ENCODE measurements at regions not wholly inside any gene's neighbourhood (a gene's known extent, or its start where the extent isn't known, plus 50 kb on each side); places are given as distances from the start of the nearest gene placed in this dataset.
A peak's percentile ranks its signal among the peaks of the same experiment; 100 is the strongest.
"Not testable (repeated sequence)": the region's sequence is repeated elsewhere in the genome, so short reads cannot be mapped to it uniquely, and the experiment has no call there.

DNA sequence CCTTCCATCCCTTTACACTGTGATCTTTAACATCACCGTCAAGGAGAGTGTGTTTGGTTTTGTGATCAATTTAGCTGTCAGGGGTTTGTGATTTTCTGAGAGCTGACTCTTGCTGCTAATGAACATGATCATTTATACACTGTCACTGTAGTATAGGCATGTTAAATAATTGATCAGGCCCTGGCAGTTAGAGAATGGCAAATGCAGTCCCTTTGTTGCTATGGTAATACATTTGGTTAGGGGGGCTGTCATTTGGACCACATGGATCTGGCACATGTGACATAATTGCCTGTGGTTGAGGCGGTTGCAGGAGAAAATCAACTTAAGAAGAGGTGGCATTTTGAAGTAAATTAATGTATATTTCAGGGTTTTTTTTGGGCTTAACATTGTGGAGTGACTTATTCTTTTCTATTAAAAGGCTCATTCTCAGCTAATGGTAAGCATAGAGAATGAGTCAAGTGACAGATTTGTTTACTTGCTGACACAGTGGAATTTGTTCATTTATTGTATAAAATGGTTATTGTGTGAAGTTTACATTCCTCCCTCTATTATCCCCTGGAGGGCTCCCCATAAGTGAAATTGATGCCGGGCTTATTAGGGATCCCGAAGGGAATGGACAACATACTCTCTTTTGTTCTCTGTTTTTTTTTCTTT lies 114.0 kb downstream of the FHIP1A start:
- DNase-seq: no peak

DNA sequence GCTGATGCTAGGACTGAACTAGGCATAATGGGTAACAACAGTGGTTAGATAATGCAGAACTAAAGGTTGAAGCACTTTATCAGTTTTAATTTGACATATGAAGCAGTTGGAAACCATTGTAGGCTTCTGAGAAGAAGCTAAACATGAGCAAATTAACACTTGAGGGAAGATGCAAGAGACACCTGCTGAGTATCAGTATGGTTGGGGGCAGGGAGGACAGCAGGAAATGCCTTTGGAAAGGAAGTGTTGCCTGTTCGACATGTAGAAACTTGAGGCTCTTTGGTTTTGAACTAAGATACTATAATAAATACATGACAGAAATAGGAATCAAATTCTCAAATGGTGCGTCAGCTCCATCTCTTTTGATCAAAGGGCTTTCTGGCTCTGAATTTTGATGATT lies 115.6 kb downstream of the FHIP1A start:
- DNase-seq: no peak

DNA sequence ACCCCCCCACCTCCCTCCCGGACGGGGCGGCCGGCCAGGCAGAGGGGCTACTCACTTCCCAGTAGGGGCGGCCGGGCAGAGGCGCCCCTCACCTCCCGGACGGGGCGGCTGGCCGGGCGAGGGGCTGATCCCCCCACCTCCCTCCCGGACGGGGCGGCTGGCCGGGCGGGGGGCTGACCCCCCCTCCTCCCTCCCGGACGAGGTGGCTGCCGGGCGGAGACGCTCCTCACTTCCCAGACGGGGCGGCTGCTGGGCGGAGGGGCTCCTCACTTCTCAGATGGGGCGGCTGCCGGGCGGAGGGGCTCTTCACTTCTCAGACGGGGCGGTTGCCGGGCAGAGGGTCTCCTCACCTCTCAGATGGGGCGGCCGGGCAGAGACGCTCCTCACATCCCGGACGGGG lies 117.5 kb downstream of the FHIP1A start:
- not testable (repeated sequence) for DNase-seq

DNA sequence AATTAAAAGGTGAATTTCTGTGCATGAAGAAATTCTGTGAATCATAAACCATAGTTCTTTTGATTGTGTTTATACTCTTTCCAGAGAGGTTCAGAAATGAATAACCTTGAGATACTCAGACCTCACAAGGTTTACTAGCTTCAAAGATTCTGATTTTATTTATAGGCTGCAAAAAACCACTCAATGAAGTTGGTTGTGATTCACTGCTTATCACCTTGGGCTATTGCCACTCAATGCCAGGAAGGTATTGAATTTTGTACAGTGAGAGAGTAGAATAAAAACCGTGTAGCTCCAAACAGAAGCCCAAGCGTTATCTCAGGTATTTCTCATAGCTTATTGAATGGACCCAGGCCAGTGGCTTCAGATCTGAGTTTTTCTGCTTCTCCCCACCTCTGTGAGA lies 118.7 kb downstream of the FHIP1A start:
- DNase-seq: no peak

DNA sequence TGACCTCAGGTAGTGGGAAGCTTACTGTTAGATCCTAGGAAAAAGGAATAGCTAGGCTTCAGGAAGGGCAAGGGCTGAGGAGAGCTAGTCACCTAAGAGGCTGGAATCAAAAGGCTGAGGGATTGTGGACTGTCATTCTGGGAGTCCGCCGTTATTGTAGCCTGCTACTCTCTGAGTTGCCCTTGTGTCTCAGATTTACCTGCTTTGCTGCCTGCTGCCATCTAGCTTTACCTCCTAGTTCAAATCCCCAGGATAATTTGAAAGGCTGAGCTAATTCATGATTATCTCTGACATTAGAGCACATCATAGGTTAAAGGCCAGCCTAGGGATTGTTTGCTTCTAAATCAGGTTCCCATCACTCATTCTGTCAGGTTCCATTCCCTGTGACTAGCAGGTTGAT lies 120.2 kb downstream of the FHIP1A start:
- DNase-seq: no peak

DNA sequence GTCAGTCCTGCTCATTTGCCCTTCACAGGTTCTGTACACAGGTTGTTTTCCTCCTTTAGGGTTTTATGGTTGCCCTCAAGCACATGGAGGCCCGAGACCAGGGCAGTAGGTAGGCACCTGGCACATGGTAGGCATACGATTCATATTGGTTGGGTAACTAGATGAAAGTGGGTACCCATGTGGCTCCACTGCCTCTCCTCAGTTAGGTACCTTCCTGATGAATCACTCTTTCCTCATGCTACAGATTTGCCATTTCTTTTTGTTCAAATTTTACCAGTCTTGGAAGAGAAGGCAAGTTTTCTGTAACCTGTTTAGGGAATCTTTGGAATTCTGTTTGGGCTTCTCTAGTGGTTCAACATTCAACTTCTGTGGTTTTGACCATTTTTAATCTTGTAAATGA lies 121.3 kb downstream of the FHIP1A start:
- no peak for DNase-seq

DNA sequence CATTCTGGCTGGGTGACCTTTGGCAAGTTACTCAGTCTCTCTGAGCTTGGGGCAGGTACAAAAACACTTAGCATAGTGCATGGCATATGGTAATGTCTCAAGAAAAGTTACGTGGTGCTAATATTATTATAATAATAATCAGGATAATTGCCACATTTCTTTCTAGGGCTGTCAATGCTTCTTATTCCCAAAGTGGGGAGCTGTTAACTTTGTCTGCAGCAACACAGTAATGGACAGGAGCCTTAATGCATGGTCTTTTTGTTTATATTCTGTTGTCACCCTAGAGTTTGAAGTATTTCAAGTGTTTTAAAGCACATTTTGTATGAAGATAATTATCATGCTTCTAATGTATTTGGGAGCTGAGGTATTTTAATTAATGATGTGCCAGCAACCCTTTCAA lies 121.8 kb downstream of the FHIP1A start:
- DNase-seq: no peak

DNA sequence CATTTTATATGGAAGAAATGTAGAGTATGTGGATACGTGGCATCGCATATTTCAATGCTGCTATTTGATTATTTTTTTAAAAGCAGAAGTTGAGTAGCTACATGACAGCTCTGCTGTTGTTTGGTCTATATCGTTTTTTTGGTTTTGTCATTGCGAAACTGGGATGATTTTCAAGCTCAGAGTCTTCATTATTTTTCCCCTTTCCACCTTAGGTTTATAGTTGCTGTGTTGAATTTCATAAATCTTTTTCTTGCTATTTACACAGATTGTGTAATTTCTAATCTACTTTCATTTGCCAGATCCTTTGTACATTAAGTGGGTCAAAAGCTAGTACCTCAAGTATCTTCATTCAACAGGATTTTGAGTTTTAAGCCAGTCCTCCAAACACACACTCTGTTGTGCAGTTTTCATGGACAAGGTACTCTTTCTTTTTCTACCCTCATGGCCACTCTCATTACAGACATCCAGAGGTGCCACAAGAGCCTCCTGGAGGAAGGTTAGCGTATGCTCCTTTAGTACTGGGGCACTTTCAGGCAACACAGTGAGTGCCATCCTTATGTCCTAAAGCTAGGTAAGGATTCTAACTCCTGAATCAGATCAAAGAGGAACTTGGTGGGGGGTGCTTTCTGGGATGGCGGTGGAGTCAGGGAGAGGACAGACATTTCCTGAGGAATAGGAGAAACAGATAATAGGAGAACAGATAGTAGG lies 123.2 kb downstream of the FHIP1A start:
- DNase-seq: no peak

DNA sequence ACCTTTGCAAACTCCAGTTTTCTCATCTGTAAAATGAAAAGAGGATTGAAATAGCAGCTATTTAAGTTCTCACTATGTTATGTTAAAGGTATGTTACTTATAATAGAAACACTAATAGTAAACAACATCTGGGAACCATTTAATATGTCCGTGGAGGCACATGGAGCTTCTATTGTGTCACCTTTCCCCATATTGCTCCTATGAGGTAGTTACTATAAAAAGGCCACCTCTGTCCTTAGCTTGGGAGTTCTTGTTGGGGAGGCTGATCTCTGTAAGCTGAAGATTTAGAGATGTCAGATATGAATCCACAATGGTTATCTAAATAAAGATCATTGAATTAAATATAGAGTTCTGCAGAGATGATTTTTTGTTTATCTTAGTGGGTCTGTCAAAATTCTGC lies 125.2 kb downstream of the FHIP1A start:
- DNase-seq: no peak

DNA sequence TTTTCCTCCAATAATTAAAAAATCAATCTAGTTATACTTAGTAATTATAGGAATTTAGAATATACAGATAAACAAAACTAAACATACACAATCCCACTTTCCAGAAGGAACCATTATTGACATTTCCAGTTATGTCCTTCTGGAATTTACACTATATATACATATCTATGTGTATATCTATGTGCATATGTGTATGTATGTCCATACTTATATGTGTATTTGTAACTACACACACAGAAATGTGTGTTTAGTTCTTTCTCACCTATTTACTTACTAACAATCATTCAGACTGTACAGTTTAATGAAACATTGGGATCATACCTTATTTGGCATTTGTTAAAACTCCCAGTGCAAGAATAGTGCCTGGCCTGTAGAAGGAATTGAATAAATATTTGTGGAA lies 126.4 kb downstream of the FHIP1A start:
- DNase-seq: no peak

DNA sequence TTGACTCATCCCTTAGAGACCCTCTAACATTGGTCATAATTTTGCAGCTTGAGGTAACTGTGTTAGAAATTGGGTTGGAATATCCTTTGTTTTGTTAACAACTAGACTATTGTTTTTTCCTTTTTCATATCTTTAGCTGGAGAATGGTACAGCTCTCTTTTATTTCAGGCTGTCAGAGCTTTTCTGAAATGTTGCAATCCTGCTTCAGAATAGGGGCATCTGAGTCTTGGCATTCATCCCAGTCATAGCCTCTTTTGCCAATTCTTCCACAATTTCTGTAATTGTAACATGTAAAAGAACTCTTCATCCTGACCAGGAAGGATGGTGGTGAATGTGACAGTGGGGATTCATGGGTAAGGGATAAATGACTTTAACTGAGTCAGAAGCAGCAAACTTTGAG lies 128.7 kb downstream of the FHIP1A start:
- DNase-seq: no peak

DNA sequence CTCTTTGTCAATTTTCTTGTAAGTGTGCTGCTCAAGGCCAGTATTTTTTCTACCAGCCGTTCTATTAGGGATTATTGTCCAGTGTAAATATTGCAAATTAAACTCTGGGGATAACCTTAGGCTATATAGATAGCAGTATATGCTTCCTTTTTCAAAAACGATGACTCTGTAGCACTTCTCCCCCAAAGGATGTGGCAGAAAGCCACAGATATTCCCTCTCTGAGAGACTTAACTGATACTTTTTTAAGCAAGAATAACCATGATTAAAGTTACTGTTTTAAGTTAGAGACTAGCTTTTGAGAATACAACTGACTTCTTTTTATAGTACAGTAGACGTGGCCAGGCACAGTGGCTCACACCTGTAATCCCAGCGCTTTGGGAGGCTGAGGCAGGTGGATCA lies 130.0 kb downstream of the FHIP1A start:
- no peak for DNase-seq

DNA sequence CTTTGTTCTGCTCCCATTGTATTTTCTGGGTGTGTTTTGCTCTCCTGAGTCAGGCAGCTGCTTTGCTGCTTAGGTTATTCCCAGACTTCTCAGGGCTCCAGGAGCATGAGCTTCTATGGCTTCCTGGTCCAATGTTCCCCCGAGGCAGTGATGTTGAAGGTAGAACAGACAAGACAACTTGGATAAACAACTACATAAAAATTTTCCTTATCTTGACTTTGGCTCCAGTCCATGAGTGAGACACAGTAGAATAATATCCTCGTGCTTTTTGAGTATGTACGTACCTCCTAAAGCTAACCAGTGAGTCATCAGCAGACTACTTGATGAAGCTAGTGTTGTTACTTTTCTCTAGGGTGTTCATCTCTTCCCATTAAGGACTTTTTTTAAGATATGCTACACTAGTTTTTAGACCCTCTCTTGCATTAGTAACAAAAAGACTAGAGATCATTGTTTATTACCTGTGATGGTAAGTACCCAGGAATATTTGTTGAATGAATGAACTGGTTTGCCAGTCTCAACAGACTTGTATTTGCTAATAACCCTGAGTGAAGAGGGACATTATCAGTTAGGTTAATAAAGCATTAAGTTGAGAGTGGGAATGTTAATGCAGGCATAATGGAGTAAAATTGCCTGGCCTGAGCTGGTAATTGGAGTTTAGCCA lies 131.9 kb downstream of the FHIP1A start:
- no peak for DNase-seq

DNA sequence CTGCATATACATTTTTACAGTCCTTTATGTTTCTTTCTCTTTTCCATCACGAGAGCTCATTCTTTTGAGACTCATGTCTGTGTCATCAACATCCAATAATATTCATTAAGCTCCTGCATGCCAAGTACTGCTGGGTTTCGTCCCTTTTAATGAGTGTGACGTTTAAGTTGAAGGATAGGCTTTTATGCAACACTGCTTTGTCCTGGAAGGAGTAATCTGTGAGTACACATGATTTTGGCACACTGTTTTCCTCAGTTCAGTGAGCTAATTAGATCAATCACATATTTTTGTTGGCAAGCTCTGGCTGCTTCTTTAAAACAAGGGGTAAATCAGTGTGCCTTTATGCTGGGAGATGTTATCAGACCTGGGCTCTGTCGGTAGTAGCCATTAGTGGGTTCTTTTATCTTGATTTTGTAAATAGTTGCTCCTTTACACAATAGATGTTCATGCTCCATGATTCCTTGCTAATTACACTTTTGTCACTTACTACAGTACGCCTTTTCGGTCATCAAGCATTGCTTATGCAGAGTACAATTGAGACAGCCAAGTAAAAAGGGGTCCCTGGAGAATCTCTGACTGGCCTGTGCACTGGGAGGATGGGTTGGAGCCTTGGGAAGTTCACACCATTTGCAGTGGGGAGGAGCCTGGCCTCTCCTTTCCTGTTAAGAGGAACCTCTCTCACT lies 132.6 kb downstream of the FHIP1A start:
- no peak for DNase-seq

DNA sequence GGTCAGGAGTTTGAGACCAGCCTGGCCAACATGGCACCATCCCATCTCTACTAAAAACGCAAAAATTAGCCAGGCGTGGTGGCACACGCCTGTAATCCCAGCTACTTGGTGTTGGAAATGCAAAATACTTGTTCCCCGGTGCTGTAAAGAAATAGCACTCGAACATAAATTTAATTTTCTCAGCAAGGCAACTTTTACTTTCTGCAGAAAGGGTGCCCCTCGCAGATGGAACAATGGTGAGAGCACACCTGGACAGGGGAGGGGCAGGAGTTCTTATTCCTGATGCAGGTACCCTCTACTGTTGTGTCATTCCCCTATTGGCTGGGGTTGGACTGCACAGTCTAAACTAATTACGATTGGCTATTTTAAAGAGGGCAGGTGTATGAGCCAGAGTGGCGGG lies 139.7 kb downstream of the FHIP1A start:
- no peak for DNase-seq

DNA sequence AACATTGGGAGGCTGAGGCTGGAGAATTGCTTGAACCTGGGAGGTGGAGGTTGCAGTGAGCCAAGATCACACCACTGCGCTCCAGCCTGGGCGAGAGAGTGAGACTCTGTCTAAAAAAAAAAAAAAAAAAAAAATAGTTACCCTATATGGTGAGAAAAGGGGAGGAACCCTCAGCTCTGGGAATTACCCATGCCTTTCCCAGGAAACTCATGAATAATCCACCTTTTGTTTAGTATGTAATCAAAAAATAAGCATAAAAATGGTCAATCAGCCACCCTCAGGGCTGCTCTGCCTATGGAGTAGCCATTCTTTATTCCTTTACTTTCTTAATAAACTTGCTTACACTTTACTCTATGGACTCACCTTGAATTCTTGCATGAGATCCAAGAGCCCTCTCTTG lies 140.4 kb downstream of the FHIP1A start:
- DNase-seq: not testable (repeated sequence)

DNA sequence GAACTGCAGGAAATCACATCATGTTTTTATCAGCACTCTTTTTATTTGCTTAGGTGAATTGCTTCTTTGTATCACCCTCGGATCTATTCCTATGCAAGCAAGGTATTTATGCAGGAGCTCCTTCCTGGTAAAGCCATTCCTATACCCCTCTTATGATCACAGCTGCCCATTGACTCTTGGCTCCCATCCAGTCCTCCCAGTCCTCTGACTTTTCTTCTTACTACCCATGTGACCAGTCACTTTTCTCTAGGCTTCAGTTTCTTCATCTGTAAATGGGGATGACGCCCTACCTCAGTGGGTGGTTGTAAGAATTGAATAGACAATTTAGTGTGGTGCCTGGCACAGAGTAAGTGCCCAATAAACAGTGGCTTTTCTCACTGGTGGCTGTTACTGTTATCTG lies 144.9 kb downstream of the FHIP1A start:
- no peak for DNase-seq

DNA sequence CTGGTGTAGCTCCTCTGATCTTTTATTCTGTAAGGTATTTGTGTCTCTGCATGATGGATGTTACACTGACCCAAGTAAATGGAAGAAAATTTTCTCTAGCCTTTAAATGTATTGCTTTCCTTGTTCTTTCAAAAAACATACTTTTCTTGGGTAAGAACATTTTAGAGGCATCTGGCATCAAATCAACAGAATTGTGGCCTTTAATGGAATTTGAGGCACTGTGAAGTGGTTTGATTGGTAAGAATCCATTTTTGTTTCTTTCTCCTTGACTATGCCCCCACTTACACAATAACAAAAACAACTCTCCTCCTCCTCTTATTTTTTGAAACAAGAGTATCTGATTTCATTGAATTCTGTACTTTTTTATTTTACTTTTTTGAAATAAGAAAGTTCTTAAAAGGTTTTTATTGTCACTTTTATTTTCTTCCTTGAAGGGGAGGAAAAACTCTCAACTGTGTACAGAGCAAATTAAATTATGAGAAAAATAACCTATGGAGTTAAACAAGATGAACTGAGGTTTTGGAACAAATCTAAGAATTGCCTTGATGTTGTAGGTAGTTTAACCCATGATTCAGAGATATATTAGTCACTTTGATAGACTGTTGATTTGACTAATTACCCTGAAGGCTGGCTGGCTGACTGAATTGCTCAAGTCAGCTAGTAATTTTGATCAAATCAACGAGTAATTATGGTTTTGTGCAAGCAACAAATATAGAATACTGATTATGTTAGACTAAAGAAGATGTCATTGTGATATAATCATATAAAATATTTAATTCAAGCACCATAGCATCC lies 146.4 kb downstream of the FHIP1A start:
- no peak for DNase-seq

DNA sequence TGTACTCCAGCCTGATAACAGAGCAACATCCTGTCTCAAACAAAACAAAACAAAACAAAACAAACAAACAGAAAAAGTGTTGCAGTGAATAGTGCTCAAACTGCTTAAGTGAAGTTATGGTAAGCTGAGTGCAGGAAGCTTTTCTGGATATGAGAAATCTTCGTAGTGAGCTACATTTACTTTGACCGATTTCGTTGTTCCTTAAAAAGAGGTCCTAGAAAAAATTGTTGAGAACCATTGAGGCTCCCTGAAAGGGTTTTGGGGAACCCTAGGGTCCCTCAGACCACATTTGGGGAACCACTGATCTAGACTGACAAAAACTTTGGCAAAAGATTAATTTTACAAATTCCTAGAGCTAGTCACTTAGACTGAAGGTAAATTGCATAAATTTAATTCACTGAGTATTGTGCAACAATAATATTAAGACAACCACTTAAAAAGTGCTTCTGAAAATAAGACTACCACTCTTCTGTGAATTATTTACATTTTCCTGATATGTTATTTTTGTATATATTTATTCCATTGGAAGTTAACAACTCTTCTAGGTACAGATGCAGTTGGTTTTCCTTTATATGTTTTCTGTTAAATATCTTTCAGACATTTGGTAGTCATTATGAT lies 149.6 kb downstream of the FHIP1A start:
- no peak for DNase-seq

DNA sequence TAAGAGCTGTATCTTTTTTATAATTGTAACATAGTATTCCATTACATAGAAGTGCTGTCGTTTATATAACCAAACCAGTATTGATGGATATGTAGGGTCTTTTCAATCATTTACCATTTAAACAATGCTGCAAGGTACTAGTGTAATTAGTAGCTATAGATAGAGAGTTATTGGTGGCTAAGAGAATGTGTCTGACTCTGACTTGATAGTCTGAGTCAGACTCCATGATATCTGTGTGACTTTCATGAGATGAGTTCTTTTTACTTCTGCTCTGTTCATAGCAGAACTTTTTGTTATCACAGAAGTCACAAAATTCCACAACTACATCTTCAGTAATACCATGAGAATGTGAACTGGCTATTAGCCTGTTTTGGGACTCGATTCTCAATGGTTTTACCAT lies 150.6 kb downstream of the FHIP1A start:
- no peak for DNase-seq

DNA sequence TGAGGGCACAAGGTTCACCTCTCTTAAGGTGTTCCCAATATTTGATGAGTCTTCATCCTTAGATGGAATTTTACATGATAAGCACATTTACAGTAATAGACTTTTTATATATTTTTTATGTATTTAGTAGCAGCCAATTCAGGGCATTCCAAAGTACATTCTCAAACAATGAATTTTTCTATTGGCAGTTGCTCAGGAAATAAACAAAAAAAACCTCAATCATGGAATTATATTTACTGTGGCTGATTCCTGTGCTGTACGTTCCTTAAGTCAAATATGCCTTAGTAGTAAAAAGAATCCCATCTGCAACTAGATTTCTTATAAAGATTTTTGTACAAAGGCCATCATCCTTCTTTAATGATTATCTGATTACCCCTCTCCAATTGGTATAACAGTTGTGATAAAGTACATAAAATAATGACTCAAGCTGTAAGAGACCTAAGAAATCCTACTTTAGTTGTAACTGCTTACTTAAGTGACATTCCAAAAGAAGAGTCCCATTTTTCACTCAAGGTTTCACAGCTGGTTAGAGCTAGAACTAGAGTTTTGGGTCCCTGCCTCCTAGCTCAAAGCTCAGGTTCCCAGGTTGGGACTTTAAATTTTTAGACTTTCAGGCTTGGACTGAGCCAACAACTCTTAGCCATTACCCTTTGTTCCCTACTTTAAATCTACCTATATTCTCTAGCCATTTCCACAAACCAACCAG lies 152.7 kb downstream of the FHIP1A start:
- no peak for DNase-seq

DNA sequence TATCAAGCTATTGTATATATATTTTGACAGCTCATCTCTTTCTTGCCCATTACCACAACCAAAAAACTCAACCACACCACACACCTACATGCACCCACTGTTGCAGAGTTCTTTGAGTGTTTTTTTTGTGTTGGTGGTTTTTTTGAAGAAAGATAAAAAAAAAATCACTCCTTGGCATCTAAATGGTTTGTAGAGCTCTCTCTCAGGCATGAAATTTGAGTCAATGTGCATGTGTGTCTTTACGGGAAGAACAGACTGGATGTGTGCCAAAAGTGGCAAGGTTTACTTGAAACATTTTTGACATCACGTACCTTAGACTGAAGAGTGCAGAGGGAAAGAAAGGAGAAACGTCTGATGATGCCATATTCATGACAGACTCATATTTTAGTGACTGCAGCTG lies 154.2 kb downstream of the FHIP1A start:
- peak; percentile 53 for DNase-seq
